GM18909 (cell line): ENCODE measurements at regions not wholly inside any gene's neighbourhood (a gene's known extent, or its start where the extent isn't known, plus 50 kb on each side); places are given as distances from the start of the nearest gene placed in this dataset.

Experiments
- ATAC-seq: cut with Tn5 transposase; IDR thresholded peaks from one replicate; pipeline ENCODE4 v1.9.1; 2021; ENCODE audit warnings: mild to moderate bottlenecking; ENCODE audit not compliant: unreplicated experiment, poor library complexity

DNA sequence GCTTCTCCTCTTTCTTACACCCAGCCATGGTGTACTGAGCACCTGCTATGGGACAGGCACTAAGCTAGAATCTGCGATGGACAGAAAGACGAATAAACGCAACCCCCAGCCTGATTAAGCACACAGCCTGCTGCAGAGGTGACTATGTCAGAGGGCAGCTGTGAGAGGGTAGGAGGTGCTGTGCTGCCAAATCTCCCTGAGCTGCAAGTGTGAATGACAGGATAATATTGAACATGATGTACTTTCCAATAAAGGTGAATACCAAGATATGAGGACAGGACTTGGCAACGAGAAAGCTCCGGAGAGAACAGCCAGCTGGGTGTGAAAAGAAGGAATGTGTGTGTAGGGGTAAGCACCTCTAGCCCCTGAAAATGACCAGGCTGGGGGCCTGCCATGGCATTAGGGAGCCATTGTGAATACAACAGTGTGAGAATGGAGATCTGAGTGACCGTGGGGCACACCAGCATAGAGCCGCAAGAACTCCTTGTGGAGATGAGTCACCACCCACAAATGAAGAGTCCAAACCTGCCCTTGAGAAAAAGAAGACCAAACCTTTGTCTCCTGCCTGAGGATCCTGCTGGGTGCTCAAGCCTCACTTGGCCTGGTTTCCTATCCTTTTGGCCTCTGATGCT, 83.0 kb upstream of the ATF3 start:
- no peak for ATAC-seq

DNA sequence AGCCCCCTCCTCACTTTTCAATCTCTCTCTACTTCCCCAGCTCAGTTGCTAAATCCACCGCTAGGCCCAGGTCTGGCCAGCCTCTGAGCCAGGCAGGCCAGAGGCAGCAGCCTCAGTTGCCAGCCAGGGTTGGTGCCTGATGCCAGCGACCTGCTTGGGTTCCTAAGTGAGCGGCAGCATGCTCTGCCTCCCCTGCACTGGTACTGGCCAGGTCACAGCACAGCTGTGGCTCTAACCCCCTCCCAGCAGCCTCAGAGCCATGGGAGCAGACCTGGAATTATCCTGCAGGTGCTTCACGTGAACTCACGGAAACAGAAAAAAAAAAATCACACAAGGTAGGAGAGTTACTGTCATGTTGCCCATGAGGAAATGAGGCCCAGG, 82.5 kb upstream of the ATF3 start:
- ATAC-seq = no peak

DNA sequence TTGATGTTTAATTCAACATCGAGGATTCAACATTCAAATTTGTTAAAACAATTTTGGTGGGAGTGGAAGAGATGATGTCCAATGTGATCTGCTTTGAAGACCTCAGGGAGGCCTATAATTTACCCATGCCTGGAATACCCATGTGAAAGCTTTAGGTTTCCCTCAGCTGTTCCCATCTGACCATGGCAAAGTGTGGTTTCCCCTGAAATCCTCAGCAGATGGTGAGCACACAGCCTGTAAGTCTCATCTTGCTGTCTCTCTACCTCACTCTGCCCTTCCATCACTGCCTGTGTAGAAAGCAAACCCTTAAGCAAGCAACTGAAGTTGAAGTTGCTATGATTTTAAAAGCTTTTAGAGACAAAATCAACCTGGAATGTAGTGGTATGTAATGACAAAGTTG, 80.1 kb upstream of the ATF3 start:
- ATAC-seq = no peak

DNA sequence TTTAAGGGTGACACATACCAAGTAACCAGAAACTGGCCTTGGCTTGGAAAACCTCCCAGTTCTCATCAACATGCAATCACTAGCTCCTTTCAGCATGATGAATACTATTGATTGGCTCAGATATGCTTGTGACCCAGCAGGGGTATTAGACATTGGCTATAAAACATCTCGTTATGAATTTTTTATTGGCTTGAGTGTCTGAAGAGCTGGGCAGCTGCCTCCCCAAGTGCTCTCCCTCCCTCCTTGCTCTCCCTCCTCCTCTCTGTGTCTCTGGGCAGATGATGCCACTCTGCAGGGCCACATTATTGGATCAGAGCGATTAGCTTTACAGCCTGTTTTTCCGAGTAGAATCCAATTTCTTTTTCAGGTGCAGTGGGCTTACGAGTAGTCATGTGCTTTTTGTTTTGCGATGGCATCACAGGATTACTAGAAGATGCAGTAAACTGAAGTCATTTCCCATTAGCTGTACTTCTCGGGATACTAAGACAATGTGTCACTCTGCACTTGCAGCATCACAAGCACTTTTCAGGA, 79.3 kb upstream of the ATF3 start:
- ATAC-seq = no peak

DNA sequence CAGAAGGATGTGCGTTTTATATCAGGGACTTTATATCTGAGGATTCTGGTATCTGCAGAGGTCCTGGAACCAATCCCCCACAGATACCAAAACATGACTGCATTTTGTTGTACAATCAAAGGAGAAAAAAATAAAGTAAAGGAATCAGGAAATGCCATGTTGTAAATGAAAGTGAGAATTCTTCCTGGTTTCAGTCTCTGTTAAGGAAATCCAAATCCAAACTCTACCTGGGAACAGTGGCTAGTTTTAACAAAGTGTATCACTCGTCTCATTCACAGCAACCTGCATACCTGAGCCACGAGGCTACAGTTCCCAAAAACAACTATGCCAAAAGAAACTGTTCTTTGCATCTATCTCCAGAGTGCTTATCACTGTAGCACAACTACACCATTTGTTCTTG, 77.3 kb upstream of the ATF3 start:
- no peak for ATAC-seq

DNA sequence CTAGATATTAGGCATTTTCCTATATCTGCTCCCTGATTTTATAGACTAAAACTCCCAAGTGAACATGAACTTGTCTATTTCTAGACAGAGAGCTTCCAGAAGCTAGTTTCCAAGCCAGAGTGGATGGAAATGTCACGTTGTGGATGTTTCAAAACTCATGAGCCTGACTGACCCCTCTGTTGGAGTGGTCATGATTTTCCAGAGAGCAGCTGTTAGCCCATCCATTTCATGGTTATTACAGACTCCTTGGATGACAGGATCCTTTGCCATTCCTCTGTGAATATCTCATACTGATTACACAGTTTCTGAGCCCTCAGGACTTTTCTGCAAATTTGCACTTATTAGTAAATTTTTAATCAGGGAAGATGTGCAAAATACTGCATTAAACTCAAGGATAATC, 76.8 kb upstream of the ATF3 start:
- ATAC-seq = no peak

DNA sequence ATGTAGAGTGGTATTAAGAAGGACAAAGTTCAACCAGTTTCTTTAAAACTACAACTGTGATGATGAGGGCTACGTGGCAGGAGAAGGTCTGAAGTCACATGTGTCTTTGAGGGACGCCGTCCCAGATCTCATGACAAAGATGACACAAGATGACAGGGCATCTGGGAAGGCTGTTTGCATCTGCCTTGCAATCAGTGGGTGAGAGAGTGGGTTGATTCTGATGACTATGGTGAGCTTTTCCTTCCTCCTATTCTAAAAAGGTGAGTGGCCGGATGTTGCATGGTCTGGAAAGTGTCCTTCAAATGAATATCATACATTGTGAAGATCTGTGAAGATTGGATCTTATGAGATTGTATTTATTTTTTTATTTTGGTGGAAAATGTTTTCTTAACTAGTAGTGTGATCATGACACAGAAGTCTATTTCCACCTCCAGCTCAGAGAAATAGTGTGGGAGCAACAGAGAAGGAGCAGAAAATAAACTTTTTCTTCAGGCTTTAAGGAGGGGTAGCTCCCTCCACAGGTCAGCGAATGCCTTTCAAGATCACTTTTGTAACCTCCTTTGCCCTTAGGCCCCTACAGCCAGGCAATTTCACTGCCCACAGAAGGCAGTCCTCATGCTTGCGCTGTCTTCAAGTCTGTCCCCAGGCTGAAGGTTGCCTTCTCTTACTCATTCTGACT, 76.0 kb upstream of the ATF3 start:
- no peak for ATAC-seq

DNA sequence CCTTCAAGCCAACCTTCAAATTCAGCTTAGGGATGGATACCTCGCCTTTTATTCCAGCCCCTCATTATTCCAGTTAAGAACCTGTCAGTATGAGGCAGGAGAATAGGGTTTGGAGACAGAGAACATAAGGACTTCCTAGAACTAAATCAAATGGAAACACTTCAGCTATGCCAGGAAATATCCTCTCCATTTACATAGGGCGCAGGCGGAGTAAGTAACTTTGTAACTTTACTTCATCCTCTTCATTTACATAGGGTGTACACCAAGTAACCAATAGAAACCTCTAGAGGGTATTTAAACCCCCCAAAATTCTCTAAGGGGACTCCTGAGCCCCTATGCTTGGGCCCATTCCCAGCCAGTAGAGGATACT, 75.4 kb upstream of the ATF3 start:
- ATAC-seq = no peak

DNA sequence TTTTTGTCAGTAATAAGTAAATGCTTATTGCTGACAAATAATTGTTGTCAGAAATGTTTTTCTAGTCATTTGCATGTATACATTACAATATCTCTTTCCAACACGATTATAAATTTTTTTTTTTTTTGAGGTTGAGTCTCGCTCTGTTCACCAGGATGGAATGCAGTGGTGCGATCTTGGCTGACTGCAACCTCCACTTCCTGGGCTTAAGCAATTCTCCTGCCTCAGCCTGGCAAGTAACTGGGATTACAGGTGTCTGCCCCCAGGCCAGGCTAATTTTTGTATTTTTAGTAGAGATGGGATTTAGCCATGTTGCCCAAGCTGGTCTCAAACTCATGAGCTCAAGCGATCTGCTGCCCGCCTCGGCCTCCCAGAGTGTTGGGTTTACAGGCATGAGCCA, 72.0 kb upstream of the ATF3 start:
- ATAC-seq = no peak

DNA sequence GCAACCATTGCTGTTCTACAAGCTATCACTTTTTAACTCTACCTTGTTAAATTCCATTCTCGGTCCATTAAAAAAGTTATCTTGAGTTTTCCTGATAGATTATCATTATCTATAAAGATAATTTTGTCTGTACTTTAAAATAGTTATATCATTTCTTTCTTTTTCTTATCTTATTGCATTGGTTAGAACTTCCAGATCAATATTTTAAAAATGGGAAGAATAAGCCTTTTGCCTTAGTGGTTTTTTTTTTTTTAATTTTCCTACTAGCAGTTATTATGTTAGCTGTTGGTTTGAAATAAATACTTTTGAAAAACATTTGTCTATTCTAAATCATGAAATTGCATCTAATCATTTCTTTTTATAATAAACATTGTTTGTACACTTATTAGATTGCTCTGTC, 71.0 kb upstream of the ATF3 start:
- ATAC-seq = no peak

DNA sequence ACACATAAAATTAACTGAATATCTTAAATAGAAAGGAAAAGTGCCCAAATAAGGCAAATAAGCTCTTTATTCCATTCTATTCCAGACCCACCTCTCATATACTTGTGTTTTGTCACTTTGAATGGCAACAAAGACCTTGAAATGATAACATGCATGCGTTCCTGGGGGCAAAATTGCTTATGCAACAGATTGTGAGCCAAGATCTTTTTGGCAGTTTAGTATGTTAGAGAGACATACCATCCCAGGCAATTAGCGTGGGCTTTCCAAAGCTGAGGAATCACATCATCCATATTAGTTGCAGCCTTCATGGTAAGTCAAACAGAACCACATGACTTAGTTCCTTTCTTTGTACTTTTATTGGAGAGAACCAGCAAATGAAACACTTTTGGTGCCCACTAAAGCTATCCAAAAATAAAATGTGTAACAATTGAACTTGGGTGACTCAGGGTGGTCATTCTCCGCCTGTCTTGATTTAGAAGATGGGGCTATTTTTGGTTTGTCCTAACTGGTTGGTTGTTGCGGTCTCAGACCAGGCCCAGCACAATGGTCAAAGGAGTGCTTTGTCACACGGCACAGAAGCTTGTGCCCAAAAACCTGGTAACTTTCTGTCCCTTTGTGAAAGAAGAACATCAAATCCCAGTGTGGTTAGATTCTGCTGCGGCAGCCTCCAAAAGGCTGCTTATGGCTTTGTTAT, 68.7 kb upstream of the ATF3 start:
- ATAC-seq = no peak

DNA sequence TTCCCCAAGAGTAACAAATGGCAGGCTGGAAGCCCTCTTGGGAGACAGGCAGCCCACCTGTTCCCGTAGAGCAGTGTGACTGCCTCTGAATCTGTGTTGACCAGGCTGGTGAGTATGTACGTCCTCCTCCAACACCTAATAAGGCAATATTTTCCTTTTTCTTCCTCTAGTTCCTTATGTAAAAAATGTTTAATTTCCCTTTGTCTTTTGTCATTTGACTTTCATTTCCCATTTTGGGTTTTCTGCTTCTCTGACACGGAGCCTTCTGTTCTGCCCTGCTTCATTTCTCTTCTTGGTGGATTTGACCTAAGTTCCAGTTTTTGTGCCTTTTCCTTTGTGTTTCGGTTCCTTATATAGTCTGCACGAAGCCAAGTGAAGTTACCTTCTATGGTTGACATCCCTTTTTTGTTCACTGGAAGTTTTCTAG, 65.8 kb upstream of the ATF3 start:
- ATAC-seq = no peak

DNA sequence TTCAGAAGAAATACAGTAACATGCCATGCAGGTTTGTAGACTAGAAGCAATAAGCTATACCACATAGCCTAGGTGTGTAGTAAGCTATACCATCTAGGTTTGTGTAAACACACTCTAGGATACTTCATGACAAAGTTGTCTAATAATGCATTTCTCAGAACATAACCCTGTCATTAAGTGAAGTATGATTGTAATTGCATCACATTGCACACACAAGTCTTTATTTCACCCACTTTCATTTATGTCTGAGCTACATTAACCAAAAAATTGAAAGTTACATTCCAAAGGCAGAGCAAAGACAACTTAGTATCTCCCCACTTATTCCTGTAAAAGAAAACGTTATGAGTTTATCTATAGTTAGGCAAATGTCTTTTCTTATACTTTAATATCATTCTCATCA, 64.5 kb upstream of the ATF3 start:
- no peak for ATAC-seq

DNA sequence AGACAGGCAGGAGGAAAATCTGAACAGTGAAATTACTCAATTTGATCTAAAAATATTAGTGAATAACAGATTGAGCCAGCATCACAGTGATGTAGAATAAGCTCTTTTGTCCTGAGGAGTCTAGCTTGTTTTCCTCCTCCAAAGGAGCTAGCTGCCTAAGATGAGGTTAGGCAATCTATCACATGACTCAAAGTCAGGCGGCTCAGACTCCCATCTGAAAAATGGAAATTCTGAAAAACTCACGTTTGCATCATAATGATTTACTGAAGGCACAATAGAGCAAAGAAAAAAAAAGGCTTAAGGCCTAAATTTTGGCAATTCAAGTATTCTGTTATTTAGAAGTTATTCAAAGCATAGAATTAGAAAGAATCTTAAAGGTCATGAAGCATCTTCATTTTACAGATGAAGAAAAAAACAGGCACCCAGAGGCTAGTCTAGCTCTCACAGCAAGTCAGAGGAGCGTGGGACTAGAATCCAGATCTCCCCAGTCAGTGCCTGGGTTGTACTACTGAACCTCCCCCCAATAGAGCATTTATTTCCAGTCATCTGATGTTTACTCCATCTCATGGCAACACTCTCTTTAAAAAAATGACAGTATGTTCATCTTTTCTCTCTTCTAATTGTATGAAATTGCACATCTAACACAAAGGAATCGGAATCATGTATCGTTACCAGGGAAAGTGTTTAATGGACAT, 62.5 kb upstream of the ATF3 start:
- no peak for ATAC-seq

DNA sequence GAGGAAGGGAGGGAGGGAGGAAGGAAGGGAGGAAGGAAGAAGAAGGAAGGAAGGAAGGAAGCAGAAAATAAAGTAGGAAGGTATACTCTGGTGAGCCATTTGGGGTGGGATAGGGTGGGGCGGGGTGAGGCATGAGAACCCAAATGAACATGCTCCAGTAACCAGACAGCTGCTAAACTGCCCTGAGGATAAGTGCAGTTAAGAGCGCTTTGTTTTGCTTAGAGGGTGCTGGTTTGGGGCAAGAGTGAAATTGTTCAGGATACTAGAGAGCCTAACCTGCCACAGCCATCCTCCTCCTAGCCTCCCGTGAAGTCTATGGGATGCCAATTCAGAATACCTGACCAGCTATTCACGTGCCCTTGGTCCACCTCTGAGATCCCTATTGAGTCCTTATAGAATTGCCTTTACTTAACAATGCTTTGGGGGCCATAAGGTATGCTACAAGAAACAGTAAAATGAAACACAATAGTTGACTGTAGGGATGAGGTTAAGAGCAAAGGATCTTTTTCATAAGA, 59.0 kb upstream of the ATF3 start:
- ATAC-seq = no peak

DNA sequence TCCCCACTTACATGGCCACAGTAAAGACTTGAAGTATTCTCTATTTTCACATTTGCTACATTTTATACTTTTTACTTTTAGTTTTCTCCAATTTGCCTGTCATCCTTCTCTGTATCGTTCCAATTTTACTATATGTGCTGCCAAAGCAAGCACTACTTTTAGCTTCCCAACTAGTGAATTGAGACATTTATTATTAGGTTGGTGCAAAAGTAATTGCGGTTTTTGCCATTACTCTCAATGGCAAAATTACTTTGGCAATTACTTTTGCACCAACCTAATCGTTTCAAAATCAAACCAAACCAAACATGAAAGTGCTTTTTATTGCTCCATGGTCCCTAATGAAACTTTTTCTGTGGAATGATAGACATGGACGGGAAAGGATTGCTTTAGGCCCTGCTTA, 56.6 kb upstream of the ATF3 start:
- no peak for ATAC-seq

DNA sequence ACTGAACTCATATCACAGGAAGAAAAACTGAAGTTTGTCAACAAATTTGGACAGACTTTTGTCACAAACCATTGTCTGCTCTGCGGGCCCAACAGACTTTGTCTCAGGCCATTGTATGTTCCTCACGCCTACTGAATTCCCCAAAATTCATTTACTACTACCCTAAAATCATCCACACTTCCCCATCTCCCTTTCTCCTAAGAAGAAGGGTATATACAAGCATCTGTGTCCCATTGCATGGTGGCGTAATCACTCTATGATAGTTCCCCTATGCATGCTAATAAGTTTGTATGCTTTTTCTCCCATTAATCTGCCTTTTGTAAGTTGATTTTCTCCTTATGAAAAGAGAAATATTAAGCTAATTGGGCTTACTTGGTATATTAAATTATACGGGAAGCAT, 54.9 kb upstream of the ATF3 start:
- no peak for ATAC-seq

DNA sequence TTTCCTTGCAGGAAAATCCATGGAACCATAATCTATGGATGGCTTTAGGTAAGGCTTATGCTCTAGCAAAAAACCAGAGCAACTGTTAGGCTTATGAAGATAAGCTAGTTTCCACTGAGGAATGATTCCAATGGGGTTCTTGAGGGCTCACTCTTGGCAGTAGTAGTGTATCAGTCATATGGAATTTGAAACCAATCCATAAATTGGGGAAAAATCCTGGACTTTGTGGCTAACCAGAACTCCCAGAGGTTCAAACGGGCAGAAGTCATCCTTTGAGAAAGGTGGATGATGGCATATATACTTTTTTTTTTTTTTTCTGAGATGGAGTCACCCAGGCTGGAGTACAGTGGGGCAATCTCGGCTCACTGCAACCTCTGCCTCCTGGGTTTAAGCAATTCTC, 54.2 kb upstream of the ATF3 start:
- ATAC-seq = no peak

DNA sequence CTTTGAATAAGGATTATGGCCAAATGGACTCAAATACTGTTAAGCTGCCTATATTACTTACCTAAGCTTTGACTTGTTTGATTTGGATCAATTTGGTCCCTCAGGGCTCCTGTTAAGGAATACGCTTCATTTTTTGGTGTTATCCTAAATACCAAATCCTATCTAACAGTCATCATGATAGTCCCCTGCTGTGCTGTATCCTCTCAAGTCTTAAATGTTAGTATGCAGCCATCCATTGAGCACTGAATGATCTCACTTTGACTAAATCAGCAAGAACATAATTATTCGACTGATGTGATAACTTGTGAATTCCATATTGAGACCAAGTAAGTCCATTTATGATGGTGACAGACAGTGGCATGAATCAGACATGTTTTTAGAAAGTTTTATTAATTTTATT, 53.1 kb upstream of the ATF3 start:
- ATAC-seq = no peak

DNA sequence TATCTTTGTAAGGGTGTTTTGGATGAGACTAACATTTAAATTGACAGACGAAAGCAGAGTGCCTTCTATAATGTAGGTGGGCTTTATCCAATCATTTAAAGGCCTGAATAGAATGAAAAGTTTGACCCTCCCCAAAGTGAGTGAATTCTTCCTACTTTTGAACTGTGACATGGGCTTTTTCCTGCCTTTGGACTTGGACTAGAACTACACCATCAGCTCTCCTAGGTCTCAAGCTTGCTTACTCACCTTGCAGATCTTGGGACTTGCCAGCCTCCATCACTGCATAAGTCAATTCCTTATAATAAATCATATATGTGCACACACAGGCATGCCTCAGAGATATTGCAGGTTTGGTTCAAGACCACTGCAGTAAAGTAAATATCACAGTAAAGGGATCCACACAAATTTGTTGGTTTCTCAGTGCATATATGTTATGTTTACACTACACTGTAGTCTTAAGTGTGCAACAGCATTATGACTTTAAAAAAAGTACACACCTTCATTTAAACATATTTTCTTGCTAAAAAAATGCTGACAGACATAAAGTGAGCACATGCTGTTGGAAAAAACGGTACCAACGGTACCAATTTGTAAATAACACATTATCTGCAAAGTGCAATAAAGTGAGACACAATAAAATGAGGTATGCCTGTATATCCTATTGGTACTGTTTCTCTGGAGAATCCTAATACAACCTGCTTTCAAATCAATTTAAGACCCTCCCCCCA, 51.6 kb upstream of the ATF3 start:
- ATAC-seq = no peak
